HFF-Myc (cell line): ENCODE measurements at regions not wholly inside any gene's neighbourhood (a gene's known extent, or its start where the extent isn't known, plus 50 kb on each side); places are given as distances from the start of the nearest gene placed in this dataset.

Experiments used
- DNase-seq: peaks from one replicate; pipeline ENCODE4 v3.0.0-alpha.2; 2011; ENCODE audit warnings: low read depth; ENCODE audit errors: extremely low read depth
- H3K4me3 ChIP-seq: replicated peaks from 2 replicates; pipeline ENCODE4 v1.5.1; 2011; ENCODE audit warnings: low read depth, mild to moderate bottlenecking, control low read depth, low read length
- CTCF ChIP-seq: IDR thresholded peaks from 2 replicates; pipeline ENCODE4 v1.5.1; 2012; ENCODE audit warnings: mild to moderate bottlenecking, low read depth, low read length, control low read depth; ENCODE audit errors: missing control alignments

- no peak overlapping the region for H3K4me3 ChIP-seq
- DNase-seq, result no peak
- no peak for TF ChIP-seq CTCF
Measured at GRCh38 chr1:208934933-208935332, 648.6 kb upstream of the CAMK1G start.

- no peak for DNase-seq
- TF ChIP-seq CTCF, result no peak
- H3K4me3 ChIP-seq, result no peak overlapping the region
Measured at GRCh38 chr1:208935517-208936187, 647.9 kb upstream of the CAMK1G start.

- no peak for TF ChIP-seq CTCF
- no peak for DNase-seq
- H3K4me3 ChIP-seq, result no peak overlapping the region
Measured at GRCh38 chr1:208939537-208940085, 643.9 kb upstream of the CAMK1G start.

GRCh38 chr1:208942394-208943130 lies 641.0 kb upstream of the CAMK1G start:
- TF ChIP-seq CTCF, result no peak
- no peak for DNase-seq

GRCh38 chr1:208943291-208943690 lies 640.2 kb upstream of the CAMK1G start:
- no peak overlapping the region for H3K4me3 ChIP-seq
- no peak for TF ChIP-seq CTCF
- DNase-seq, result no peak

More at GRCh38 chr1:208942394-208943130, 641.0 kb upstream of the CAMK1G start:
- H3K4me3 ChIP-seq, result no peak overlapping the region

GRCh38 chr1:208944981-208945451 lies 638.5 kb upstream of the CAMK1G start:
- no peak overlapping the region for H3K4me3 ChIP-seq
- DNase-seq, result no peak
- TF ChIP-seq CTCF, result no peak
